BE2C (cell line): ENCODE measurements at regions not wholly inside any gene's neighbourhood (a gene's known extent, or its start where the extent isn't known, plus 50 kb on each side); places are given as distances from the start of the nearest gene placed in this dataset.

Source experiments
- DNase-seq: peaks from one replicate; pipeline ENCODE4 v3.0.0-alpha.2; 2020
- H3K27me3 ChIP-seq: fragments of 250-450 bp; sonication (Bioruptor Pico); 2 replicates; pipeline ENCODE4 v1.5.1; 2020; ENCODE audit warnings: mild to moderate bottlenecking
- H3K36me3 ChIP-seq: fragments of 250-450 bp; sonication (Bioruptor Pico); 2 replicates; pipeline ENCODE4 v1.5.1; 2020; ENCODE audit warnings: mild to moderate bottlenecking
- H3K4me1 ChIP-seq: fragments of 250-450 bp; sonication (Bioruptor Pico); 2 replicates; pipeline ENCODE4 v1.5.1; 2020
- H3K4me3 ChIP-seq: 2 replicates; pipeline ENCODE4 v1.5.1; 2011; ENCODE audit warnings: low read depth, low read length
- H3K9me3 ChIP-seq: fragments of 250-450 bp; sonication (Bioruptor Pico); 2 replicates; pipeline ENCODE4 v1.5.1; 2020
- TF ChIP-seq, protein P1 (sequence below): IDR thresholded peaks from 2 replicates; pipeline ENCODE4 v1.5.1; 2012; ENCODE audit warnings: mild to moderate bottlenecking, low read depth, low read length

DNA sequence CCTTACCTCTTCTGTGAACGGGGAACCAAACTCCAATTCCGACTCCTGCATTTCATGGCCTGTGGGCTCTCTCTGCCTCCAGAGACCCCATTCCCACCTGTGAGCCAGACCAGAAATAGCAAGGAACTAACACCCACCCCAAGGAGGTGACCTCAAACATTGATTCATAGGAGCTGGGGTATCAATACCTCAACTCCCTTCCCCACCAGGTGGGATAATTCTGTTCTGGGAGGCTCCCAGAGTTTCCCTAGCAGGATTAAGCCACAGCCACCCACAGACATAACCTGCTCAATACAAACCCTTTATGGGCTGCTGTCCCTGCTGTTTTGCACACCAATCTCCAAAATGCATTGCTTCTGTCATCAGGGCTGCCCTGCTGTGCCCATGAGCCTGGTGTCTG lies 59.6 kb upstream of the FOXF1 start:
- H3K36me3 ChIP-seq, result no peaks in the 10 kb centered on the region
- H3K4me1 ChIP-seq, result no peaks in the 10 kb centered on the region
- TF ChIP-seq, protein P1, sequence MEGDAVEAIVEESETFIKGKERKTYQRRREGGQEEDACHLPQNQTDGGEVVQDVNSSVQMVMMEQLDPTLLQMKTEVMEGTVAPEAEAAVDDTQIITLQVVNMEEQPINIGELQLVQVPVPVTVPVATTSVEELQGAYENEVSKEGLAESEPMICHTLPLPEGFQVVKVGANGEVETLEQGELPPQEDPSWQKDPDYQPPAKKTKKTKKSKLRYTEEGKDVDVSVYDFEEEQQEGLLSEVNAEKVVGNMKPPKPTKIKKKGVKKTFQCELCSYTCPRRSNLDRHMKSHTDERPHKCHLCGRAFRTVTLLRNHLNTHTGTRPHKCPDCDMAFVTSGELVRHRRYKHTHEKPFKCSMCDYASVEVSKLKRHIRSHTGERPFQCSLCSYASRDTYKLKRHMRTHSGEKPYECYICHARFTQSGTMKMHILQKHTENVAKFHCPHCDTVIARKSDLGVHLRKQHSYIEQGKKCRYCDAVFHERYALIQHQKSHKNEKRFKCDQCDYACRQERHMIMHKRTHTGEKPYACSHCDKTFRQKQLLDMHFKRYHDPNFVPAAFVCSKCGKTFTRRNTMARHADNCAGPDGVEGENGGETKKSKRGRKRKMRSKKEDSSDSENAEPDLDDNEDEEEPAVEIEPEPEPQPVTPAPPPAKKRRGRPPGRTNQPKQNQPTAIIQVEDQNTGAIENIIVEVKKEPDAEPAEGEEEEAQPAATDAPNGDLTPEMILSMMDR, result no peak
- no peaks in the 10 kb centered on the region; the same call in 1 of the 2 replicates for H3K27me3 ChIP-seq
- no peak for DNase-seq
- H3K9me3 ChIP-seq, result no peaks in the 10 kb centered on the region
- H3K4me3 ChIP-seq, result no peak overlapping the region

- TF ChIP-seq, protein P1, result no peak
- no peak for DNase-seq
- Histone ChIP-seq H3K27me3 (peaks cover 7% of the 10 kb centered on the region), H3K4me3 (no peak overlapping the region), H3K4me1 (no peaks in the 10 kb centered on the region), H3K9me3 (no peaks in the 10 kb centered on the region), H3K36me3 (no peaks in the 10 kb centered on the region)
Measured at GRCh38 chr16:86452451-86452850, 57.9 kb upstream of the FOXF1 start.

DNA sequence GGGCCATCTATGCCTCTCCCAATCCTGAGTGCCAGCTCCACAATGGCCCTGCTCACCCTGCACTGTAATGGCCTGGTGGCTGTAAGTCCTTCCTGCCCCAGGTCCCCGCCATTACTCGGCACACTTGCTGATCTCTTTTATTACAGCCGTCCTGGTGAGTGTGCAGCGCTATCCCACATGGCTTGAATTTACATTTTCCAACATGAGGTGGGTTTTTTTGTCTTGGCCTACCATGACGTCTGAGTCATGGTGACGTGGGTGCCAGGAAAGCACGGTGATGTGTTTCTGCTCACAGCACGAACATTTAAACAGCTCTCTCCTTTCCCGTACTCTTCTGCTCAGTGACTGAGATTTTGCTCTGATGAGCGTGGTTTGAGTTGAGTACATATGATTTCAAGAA lies 55.2 kb upstream of the FOXF1 start:
- no peak for DNase-seq
- no peaks in the 10 kb centered on the region for H3K4me1 ChIP-seq
- no peaks in the 10 kb centered on the region for H3K9me3 ChIP-seq
- no peak overlapping the region for H3K4me3 ChIP-seq
- H3K27me3 ChIP-seq, result peaks cover 19% of the 10 kb centered on the region
- TF ChIP-seq, protein P1, result no peak
- H3K36me3 ChIP-seq, result no peaks in the 10 kb centered on the region

- TF ChIP-seq, protein P1, result no peak
- Histone ChIP-seq H3K27me3 (peaks cover 19% of the 10 kb centered on the region), H3K4me3 (no peak overlapping the region), H3K4me1 (no peaks in the 10 kb centered on the region), H3K9me3 (no peaks in the 10 kb centered on the region), H3K36me3 (no peaks in the 10 kb centered on the region)
- no peak for DNase-seq
Measured at GRCh38 chr16:86455640-86456039, 54.7 kb upstream of the FOXF1 start.

DNA sequence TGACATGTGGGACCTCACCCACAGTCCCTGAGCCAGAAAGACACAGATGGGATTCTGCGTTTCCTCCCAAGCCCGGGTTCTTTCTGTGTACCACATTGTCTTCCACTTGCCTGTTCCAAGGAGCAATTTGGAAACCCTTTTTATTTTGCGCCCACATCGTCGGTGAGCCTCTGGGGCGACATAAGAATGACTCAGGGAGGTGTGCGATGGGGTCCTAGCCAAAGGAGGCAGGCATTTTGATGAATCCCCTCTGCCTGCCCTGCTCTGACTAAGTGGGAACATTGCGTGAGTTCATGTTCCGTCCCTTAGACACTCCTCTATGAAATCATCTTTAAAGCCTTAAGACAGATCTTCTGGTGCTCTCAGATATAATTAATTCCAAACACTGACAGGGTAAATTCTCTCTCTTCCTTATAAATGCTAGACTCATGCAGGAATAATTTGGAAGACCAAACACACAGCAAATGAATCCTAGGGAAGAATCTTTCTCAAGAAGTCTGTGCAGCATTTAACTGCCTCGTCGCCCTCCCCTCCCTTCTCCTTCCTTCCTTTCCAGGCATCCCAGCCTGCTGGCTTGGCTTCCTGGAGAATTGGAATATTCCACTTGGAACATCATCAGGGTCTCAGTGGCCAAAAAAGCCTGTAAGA lies 52.7 kb upstream of the FOXF1 start:
- TF ChIP-seq, protein P1, result no peak
- H3K9me3 ChIP-seq, result no peaks in the 10 kb centered on the region; the same call in 1 of the 2 replicates
- no peak overlapping the region for H3K4me3 ChIP-seq
- no peaks in the 10 kb centered on the region for H3K36me3 ChIP-seq
- DNase-seq, result no peak
- H3K27me3 ChIP-seq, result peaks cover 19% of the 10 kb centered on the region
- no peaks in the 10 kb centered on the region for H3K4me1 ChIP-seq

DNA sequence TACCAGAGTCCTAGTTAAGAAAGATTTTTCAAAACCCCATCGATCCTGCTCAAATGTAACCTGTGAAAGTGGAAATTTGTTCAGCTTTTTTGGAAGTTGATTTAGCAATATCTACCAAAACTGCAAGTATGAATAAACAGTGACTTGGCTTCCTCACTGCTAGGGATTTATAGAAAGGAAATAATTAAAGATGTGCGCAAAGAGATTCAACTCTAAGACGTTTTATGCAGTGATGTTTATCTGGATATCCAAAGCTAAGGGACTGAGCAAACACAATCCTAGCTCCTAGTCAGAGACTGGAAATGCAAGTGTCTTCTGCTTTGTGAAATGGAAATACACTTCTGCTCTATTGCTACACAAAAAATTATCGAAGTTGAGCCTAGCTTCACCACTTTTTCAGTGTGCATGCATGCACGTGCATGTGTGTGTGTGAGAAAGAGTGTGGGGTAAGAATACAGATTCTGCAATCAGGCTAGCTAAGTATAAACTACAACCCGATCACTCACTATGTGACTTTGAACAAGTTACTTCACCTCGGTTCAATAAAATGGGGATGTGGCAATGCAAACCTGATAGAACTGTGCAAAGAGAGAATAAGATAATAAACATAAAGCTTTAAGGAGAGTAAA lies 52.1 kb upstream of the FOXF1 start:
- no peaks in the 10 kb centered on the region for H3K4me1 ChIP-seq
- no peak for DNase-seq
- H3K36me3 ChIP-seq, result no peaks in the 10 kb centered on the region
- TF ChIP-seq, protein P1, result no peak
- no peak overlapping the region for H3K4me3 ChIP-seq
- H3K27me3 ChIP-seq, result peaks cover 19% of the 10 kb centered on the region
- no peaks in the 10 kb centered on the region; the same call in 1 of the 2 replicates for H3K9me3 ChIP-seq
